GM13976 (cell line): ENCODE measurements at regions not wholly inside any gene's neighbourhood (a gene's known extent, or its start where the extent isn't known, plus 50 kb on each side); places are given as distances from the start of the nearest gene placed in this dataset.
"Not testable (repeated sequence)": the region's sequence is repeated elsewhere in the genome, so short reads cannot be mapped to it uniquely, and the experiment has no call there.

Source experiments
- DNase-seq: peaks from one replicate; pipeline ENCODE4 v3.0.0; 2012; ENCODE audit warnings: low spot score
- CTCF ChIP-seq: IDR thresholded peaks from 2 replicates; pipeline ENCODE4 v1.5.1; 2012; ENCODE audit warnings: borderline replicate concordance, mild to moderate bottlenecking; ENCODE audit not compliant: insufficient read depth; ENCODE audit errors: extremely low read depth, missing control alignments, control extremely low read depth
- in situ Hi-C: fragments of 300-500 bp; cut with MboI; formaldehyde crosslinking; loops from one replicate; pipeline ENCODE4 v1.12.0; 2022; ENCODE audit warnings: low sequenced_read_pairs, mixed read lengths, inconsistent platforms; ENCODE audit not compliant: unreplicated experiment

- in situ Hi-C loops: no loop called here
- TF ChIP-seq CTCF: no peak
- DNase-seq: peak; percentile 15
Observed at GRCh38 chr20:26208296-26209091, 511.8 kb upstream of the ZNF337 start.

GRCh38 chr20:26207967-26208295 is 511.3 kb upstream of the ZNF337 start:
- in situ Hi-C loops, DNase-seq: not testable (repeated sequence)

- in situ Hi-C loops: no loop called here
- no peak for TF ChIP-seq CTCF
- no peak for DNase-seq
Observed at GRCh38 chr20:26207237-26207966, 510.7 kb upstream of the ZNF337 start.

GRCh38 chr20:26205350-26205749 is 508.7 kb upstream of the ZNF337 start:
- DNase-seq: no peak
- TF ChIP-seq CTCF: no peak
- in situ Hi-C loops: no loop called here

- DNase-seq, in situ Hi-C loops: not testable (repeated sequence)
Observed at GRCh38 chr20:26201026-26201425, 504.4 kb upstream of the ZNF337 start.

- DNase-seq, in situ Hi-C loops: not testable (repeated sequence)
Observed at GRCh38 chr20:26187329-26187728, 490.7 kb upstream of the ZNF337 start.

GRCh38 chr20:26183720-26184119 is 487.1 kb upstream of the ZNF337 start:
- DNase-seq, in situ Hi-C loops: not testable (repeated sequence)

GRCh38 chr20:26181364-26181763 is 484.7 kb upstream of the ZNF337 start:
- DNase-seq, in situ Hi-C loops: not testable (repeated sequence)

GRCh38 chr20:26171875-26172274 is 475.2 kb upstream of the ZNF337 start:
- in situ Hi-C loops, DNase-seq: not testable (repeated sequence)

- in situ Hi-C loops: no loop called here
- no peak for TF ChIP-seq CTCF
- no peak for DNase-seq
Observed at GRCh38 chr20:26169506-26169905, 472.9 kb upstream of the ZNF337 start.
